Neural progenitor cell (in vitro differentiated cells): ENCODE measurements at regions not wholly inside any gene's neighbourhood (a gene's known extent, or its start where the extent isn't known, plus 50 kb on each side); places are given as distances from the start of the nearest gene placed in this dataset.

Experiments
- CTCF ChIP-seq: fragments of 200-600 bp; sonication (generic); IDR thresholded peaks from 2 replicates; pipeline ENCODE4 v1.5.1; 2017; ENCODE audit warnings: antibody characterized with exemption, mild to moderate bottlenecking
- EZH2 ChIP-seq: fragments of 200-600 bp; sonication (generic); IDR thresholded peaks from 2 replicates; pipeline ENCODE4 v1.6.1; 2017; ENCODE audit warnings: antibody characterized with exemption, mild to moderate bottlenecking, moderate library complexity
- EZH2phosphoT487 ChIP-seq: fragments of 200-600 bp; sonication (generic); IDR thresholded peaks from 2 replicates; pipeline ENCODE4 v1.6.1; 2017; ENCODE audit warnings: antibody characterized with exemption

- TF ChIP-seq CTCF, result no peak
- TF ChIP-seq EZH2phosphoT487, result no peak
- TF ChIP-seq EZH2, result no peak
Observed at GRCh38 chrX:16526003-16526402, 124.0 kb upstream of the S100G start.
